ENCODE measurements at regions not wholly inside any gene's neighbourhood (a gene's known extent, or its start where the extent isn't known, plus 50 kb on each side); places are given as distances from the start of the nearest gene placed in this dataset.

DNA sequence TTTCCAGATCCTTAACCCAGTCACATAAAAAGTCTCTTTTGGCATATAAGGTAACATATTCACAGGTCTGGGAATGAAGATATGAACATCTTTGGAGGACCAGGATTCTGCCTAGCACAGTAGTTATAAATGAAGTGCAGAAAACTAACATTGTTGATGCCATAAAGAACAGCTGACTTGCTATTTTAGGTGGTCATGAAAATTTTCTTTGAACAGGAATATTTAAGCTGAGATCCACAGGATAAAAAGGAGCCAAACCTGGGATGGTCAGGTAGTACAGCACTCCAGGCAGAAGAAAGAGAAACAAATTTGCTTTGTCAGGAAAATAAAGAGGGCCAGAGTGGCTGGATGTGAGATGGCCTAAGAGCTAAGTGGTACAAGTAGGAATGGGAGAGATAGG lies 80.0 kb downstream of the CENPW start:
- no peak overlapping the region for H3K27ac ChIP-seq (ENCODE audit: low read depth, low read length)
- H3K36me3 ChIP-seq (ENCODE audit: control insufficient read depth, insufficient read depth, low read length): no peaks in the 10 kb centered on the region
- no peak overlapping the region for H3K9ac ChIP-seq (ENCODE audit: low read length)
- no peaks in the 10 kb centered on the region for H3K4me1 ChIP-seq (ENCODE audit: control insufficient read depth, insufficient read depth, low read length)
- H3K27me3 ChIP-seq (ENCODE audit: control insufficient read depth, insufficient read depth, low read length): no peaks in the 10 kb centered on the region
- no peak overlapping the region for H3K4me3 ChIP-seq (ENCODE audit: low read length)

DNA sequence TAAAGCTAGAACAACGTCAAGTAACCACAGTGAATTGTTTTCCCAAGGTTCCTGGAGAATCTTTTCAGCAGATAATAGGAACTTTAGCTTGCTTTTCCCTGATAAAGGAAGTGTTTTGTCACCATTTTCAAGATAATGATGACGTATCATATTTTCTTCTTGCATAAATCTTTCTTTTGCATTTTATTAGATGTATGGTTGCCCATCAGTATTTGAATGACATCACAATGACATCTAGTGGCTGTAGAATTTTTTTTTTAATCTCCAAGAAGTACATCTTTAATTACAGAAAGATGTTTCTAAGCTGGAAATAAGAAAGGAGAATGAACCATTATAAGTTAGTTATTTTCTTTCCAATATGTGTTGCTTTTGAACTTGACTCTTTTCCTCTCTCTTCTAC lies 83.0 kb downstream of the CENPW start:
- Histone ChIP-seq H3K36me3 (ENCODE audit: control insufficient read depth, insufficient read depth, low read length) (no peaks in the 10 kb centered on the region), H3K27ac (ENCODE audit: low read depth, low read length) (no peak overlapping the region), H3K4me1 (ENCODE audit: control insufficient read depth, insufficient read depth, low read length) (no peaks in the 10 kb centered on the region), H3K4me3 (ENCODE audit: low read length) (no peak overlapping the region), H3K9ac (ENCODE audit: low read length) (no peak overlapping the region), H3K27me3 (ENCODE audit: control insufficient read depth, insufficient read depth, low read length) (no peaks in the 10 kb centered on the region)

- Histone ChIP-seq H3K9ac (ENCODE audit: low read length) (no peak overlapping the region), H3K27me3 (ENCODE audit: control insufficient read depth, insufficient read depth, low read length) (no peaks in the 10 kb centered on the region), H3K36me3 (ENCODE audit: control insufficient read depth, insufficient read depth, low read length) (no peaks in the 10 kb centered on the region), H3K27ac (ENCODE audit: low read depth, low read length) (no peak overlapping the region), H3K4me3 (ENCODE audit: low read length) (no peak overlapping the region), H3K4me1 (ENCODE audit: control insufficient read depth, insufficient read depth, low read length) (no peaks in the 10 kb centered on the region)
These were observed 87.8 kb downstream of the CENPW start for GRCh38 chr6:126427713-126428112.

DNA sequence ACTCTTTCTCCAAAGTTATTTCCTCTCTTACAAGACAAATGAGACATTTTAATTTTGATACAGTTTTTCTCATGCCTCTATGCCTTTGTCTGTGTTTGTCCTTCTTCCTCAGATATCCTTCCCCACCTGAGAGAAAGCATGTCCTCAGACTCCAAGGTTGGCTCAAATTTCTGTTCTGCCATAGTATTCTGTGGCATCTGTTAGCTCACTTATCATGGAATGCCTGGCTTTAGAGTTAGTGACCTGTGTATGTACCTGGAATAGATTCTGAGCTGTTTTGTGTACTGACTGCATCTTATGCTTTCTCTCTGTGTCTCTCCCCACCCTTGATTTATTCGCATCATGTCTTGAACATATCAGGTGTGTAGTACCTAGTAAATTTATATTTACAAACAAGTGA lies 90.0 kb downstream of the CENPW start:
- H3K27ac ChIP-seq (ENCODE audit: low read depth, low read length): no peak overlapping the region
- no peaks in the 10 kb centered on the region for H3K27me3 ChIP-seq (ENCODE audit: control insufficient read depth, insufficient read depth, low read length)
- H3K4me3 ChIP-seq (ENCODE audit: low read length): no peak overlapping the region
- H3K36me3 ChIP-seq (ENCODE audit: control insufficient read depth, insufficient read depth, low read length): no peaks in the 10 kb centered on the region
- H3K4me1 ChIP-seq (ENCODE audit: control insufficient read depth, insufficient read depth, low read length): no peaks in the 10 kb centered on the region
- H3K9ac ChIP-seq (ENCODE audit: low read length): no peak overlapping the region

DNA sequence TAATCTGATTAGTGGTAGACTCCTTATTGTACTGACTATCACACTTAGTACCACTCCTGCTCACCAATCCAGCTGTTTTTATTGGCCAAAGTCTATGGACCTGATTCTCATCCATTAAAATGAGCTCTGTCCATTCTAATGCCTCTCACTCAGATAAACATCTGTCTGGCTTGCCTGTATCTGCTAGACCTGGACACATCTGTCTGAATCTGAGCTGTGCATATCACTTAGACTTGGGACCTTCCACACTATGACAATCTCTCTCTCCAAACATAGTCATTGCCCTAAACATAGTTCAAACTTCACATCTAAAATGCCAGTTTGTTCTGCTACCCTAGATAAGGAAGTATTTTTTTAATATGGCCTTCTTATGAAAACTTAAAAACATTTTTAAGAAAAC lies 92.6 kb downstream of the CENPW start:
- H3K4me3 ChIP-seq (ENCODE audit: low read length): no peak overlapping the region
- no peaks in the 10 kb centered on the region for H3K4me1 ChIP-seq (ENCODE audit: control insufficient read depth, insufficient read depth, low read length)
- no peak overlapping the region for H3K9ac ChIP-seq (ENCODE audit: low read length)
- no peaks in the 10 kb centered on the region for H3K27me3 ChIP-seq (ENCODE audit: control insufficient read depth, insufficient read depth, low read length)
- no peak overlapping the region for H3K27ac ChIP-seq (ENCODE audit: low read depth, low read length)
- H3K36me3 ChIP-seq (ENCODE audit: control insufficient read depth, insufficient read depth, low read length): no peaks in the 10 kb centered on the region

- Histone ChIP-seq H3K27me3 (ENCODE audit: control insufficient read depth, insufficient read depth, low read length) (no peaks in the 10 kb centered on the region), H3K4me3 (ENCODE audit: low read length) (no peak overlapping the region), H3K27ac (ENCODE audit: low read depth, low read length) (no peak overlapping the region), H3K9ac (ENCODE audit: low read length) (no peak overlapping the region), H3K36me3 (ENCODE audit: control insufficient read depth, insufficient read depth, low read length) (no peaks in the 10 kb centered on the region), H3K4me1 (ENCODE audit: control insufficient read depth, insufficient read depth, low read length) (no peaks in the 10 kb centered on the region)
These were observed 94.0 kb downstream of the CENPW start for GRCh38 chr6:126433927-126434326.

DNA sequence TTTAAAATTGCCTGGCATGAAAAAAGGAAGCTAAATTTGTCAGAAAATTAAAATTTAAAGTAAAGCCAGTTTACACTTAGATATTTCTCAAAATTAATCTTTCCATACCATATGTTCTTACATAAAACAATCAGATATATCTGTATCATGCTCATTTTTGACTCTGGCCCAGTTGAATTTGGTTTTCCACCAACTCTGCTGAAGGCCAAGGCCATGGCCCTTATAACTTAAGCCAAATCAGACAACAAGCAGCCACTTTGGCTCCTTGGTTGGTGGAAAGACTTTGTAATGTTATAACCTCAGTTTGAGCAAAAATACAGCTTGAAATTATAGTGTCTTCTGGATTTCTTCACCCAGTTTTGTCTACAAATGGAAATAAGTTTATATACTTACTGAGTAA lies 97.3 kb downstream of the CENPW start:
- H3K27me3 ChIP-seq (ENCODE audit: control insufficient read depth, insufficient read depth, low read length): no peaks in the 10 kb centered on the region
- no peaks in the 10 kb centered on the region for H3K36me3 ChIP-seq (ENCODE audit: control insufficient read depth, insufficient read depth, low read length)
- no peak overlapping the region for H3K27ac ChIP-seq (ENCODE audit: low read depth, low read length)
- H3K4me1 ChIP-seq (ENCODE audit: control insufficient read depth, insufficient read depth, low read length): no peaks in the 10 kb centered on the region
- H3K4me3 ChIP-seq (ENCODE audit: low read length): no peak overlapping the region
- H3K9ac ChIP-seq (ENCODE audit: low read length): no peak overlapping the region

DNA sequence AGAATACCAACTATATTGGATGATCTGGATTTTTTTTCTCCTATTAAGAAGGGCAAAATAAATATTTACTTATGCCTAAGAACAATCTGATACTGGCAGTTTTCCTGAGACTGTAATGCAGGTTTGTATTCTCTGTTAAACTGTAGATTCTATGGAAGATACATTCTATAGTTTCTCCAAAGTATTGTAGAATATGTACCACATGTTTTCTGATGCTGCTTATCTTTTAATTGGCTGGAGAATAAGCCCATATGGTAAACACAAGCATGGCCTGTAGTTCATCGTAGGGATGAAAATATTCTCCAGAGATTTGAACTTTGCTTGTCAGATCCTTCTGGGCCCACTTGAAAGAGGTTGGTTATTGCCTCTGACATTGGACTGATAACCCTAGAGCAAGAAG lies 99.1 kb downstream of the CENPW start:
- Histone ChIP-seq H3K4me1 (ENCODE audit: control insufficient read depth, insufficient read depth, low read length) (no peaks in the 10 kb centered on the region), H3K36me3 (ENCODE audit: control insufficient read depth, insufficient read depth, low read length) (no peaks in the 10 kb centered on the region), H3K27me3 (ENCODE audit: control insufficient read depth, insufficient read depth, low read length) (no peaks in the 10 kb centered on the region), H3K27ac (ENCODE audit: low read depth, low read length) (no peak overlapping the region), H3K9ac (ENCODE audit: low read length) (no peak overlapping the region), H3K4me3 (ENCODE audit: low read length) (no peak overlapping the region)

GRCh38 chr6:126440923-126441322 lies 101.0 kb downstream of the CENPW start:
- Histone ChIP-seq H3K9ac (ENCODE audit: low read length) (no peak overlapping the region), H3K27me3 (ENCODE audit: control insufficient read depth, insufficient read depth, low read length) (no peaks in the 10 kb centered on the region), H3K27ac (ENCODE audit: low read depth, low read length) (no peak overlapping the region), H3K4me1 (ENCODE audit: control insufficient read depth, insufficient read depth, low read length) (no peaks in the 10 kb centered on the region), H3K4me3 (ENCODE audit: low read length) (no peak overlapping the region), H3K36me3 (ENCODE audit: control insufficient read depth, insufficient read depth, low read length) (no peaks in the 10 kb centered on the region)

DNA sequence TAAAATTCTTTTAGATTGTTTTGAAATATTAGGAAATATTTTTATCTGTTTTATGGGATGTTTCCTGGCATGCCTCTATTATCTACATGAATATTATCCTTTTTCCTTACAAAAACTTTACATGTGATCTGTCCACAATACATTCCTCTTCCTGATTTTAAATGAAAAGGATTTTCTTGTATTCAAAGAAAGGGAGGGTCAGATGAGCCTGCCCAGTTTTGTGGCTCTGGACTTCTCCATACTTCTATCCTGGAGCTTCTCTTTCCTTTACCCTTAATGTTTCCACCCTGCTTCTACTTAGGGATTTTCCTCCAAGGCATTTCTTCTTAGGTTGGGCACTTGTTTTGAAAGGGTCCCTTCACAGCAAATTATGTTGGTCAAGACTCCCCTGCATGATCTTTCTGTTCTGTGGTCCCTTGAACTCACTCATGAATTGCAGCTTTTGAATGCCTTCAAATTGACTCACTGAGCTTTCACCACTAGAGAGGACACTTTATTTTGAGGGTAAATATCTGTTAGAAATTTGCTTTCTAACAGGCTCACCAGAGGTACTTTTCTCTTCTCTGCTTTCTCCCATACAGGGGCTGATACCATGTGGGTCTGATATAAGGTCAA lies 104.9 kb downstream of the CENPW start:
- H3K4me3 ChIP-seq (ENCODE audit: low read length): no peak overlapping the region
- H3K9ac ChIP-seq (ENCODE audit: low read length): no peak overlapping the region
- H3K36me3 ChIP-seq (ENCODE audit: control insufficient read depth, insufficient read depth, low read length): no peaks in the 10 kb centered on the region
- H3K27me3 ChIP-seq (ENCODE audit: control insufficient read depth, insufficient read depth, low read length): no peaks in the 10 kb centered on the region
- no peak overlapping the region for H3K27ac ChIP-seq (ENCODE audit: low read depth, low read length)
- H3K4me1 ChIP-seq (ENCODE audit: control insufficient read depth, insufficient read depth, low read length): no peaks in the 10 kb centered on the region

- H3K27me3 ChIP-seq (ENCODE audit: control insufficient read depth, insufficient read depth, low read length): no peaks in the 10 kb centered on the region
- H3K27ac ChIP-seq (ENCODE audit: low read depth, low read length): no peak overlapping the region
- no peaks in the 10 kb centered on the region for H3K36me3 ChIP-seq (ENCODE audit: control insufficient read depth, insufficient read depth, low read length)
- no peak overlapping the region for H3K9ac ChIP-seq (ENCODE audit: low read length)
- no peaks in the 10 kb centered on the region for H3K4me1 ChIP-seq (ENCODE audit: control insufficient read depth, insufficient read depth, low read length)
- H3K4me3 ChIP-seq (ENCODE audit: low read length): no peak overlapping the region
These were observed 106.3 kb downstream of the CENPW start for GRCh38 chr6:126446248-126446647.

- no peaks in the 10 kb centered on the region for H3K4me1 ChIP-seq (ENCODE audit: control insufficient read depth, insufficient read depth, low read length)
- no peak overlapping the region for H3K9ac ChIP-seq (ENCODE audit: low read length)
- no peak overlapping the region for H3K4me3 ChIP-seq (ENCODE audit: low read length)
- no peak overlapping the region for H3K27ac ChIP-seq (ENCODE audit: low read depth, low read length)
- no peaks in the 10 kb centered on the region for H3K27me3 ChIP-seq (ENCODE audit: control insufficient read depth, insufficient read depth, low read length)
- no peaks in the 10 kb centered on the region for H3K36me3 ChIP-seq (ENCODE audit: control insufficient read depth, insufficient read depth, low read length)
These were observed 107.5 kb downstream of the CENPW start for GRCh38 chr6:126447367-126447766.

DNA sequence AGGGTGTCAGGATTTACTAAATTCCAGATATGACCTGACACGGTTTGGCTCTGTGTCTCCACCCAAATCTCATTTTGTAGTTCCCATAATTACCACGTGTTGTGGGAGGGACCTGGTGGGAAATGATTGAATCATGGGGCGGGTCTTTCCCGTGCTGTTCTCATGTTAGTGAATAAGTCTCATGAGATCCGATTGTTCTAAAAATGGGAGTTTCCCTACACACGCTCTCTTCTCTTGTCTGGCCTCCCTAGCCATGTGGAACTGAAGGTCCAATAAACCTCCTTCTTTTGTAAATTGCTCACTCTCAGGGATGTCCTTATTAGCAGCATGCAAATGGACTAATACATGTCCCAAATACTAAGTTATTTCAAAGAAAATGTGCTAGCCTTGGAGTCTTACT lies 121.1 kb downstream of the CENPW start:
- Histone ChIP-seq H3K36me3 (ENCODE audit: control insufficient read depth, insufficient read depth, low read length) (no peaks in the 10 kb centered on the region), H3K27ac (ENCODE audit: low read depth, low read length) (no peak overlapping the region), H3K27me3 (ENCODE audit: control insufficient read depth, insufficient read depth, low read length) (no peaks in the 10 kb centered on the region), H3K4me3 (ENCODE audit: low read length) (no peak overlapping the region), H3K4me1 (ENCODE audit: control insufficient read depth, insufficient read depth, low read length) (peaks cover 8% of the 10 kb centered on the region), H3K9ac (ENCODE audit: low read length) (no peak overlapping the region)

Measured in rectal smooth muscle tissue (tissue), 1 donor.